CD4-positive, alpha-beta T cell (primary cell): ENCODE measurements at regions not wholly inside any gene's neighbourhood (a gene's known extent, or its start where the extent isn't known, plus 50 kb on each side); places are given as distances from the start of the nearest gene placed in this dataset.

Experiments used
- ATAC-seq: fragments of 200-7000 bp; cut with Tn5 transposase; one replicate; pipeline ENCODE4 v1.10.0; 2022; ENCODE audit warnings: mild to moderate bottlenecking; ENCODE audit not compliant: poor library complexity
- CTCF ChIA-PET: fragments of 350-600 bp; sonication (Branson Sonifier 250); formaldehyde crosslinking; loops from one replicate; lab custom pipeline; 2021; ENCODE audit warnings: antibody characterized with exemption, inconsistent platforms; lab: Charles Lee
- POLR2A ChIA-PET: fragments of 350-600 bp; sonication (Branson Sonifier 250); formaldehyde crosslinking; loops from one replicate; lab custom pipeline; 2021; ENCODE audit warnings: antibody characterized with exemption, inconsistent platforms; lab: Charles Lee
- DNase-seq, 14 experiments: peaks; one replicate each; pipeline ENCODE4 v3.0.0-alpha.2; 2013 to 2020; ENCODE audit warnings: mixed read lengths in 2 of 14
- H3K27ac ChIP-seq, 2 donors: one replicate each; pipeline versions ENCODE4 v1.5.1 to v1.7.0; 2013; ENCODE audit warnings: low read length in 2 of 2, low read depth in 1 of 2, mild to moderate bottlenecking in 1 of 2
- H3K27me3 ChIP-seq, 2 experiments: 1 replicate in 1 of 2; 2 replicates in 1 of 2; pipeline versions ENCODE4 v1.6.1 to v1.7.0; 2013; ENCODE audit warnings: low read length in 2 of 2, control low read depth in 1 of 2, mild to moderate bottlenecking in 1 of 2, moderate library complexity in 1 of 2; ENCODE audit not compliant: insufficient read depth in 2 of 2, control insufficient read depth in 1 of 2
- H3K36me3 ChIP-seq: one replicate; pipeline ENCODE4 v1.6.1; 2013; ENCODE audit warnings: low read length, control low read depth; ENCODE audit not compliant: insufficient read depth
- H3K4me1 ChIP-seq: one replicate; pipeline ENCODE4 v1.6.1; 2013; ENCODE audit warnings: low read length, control low read depth; ENCODE audit not compliant: insufficient read depth
- H3K4me3 ChIP-seq: one replicate; pipeline ENCODE4 v1.5.1; 2013; ENCODE audit warnings: mild to moderate bottlenecking, low read length, moderate library complexity
- H3K9me3 ChIP-seq, 2 experiments: 1 replicate in 1 of 2; 2 replicates in 1 of 2; pipeline versions ENCODE4 v1.6.1 to v1.7.0; 2013; ENCODE audit warnings: low read length in 2 of 2, mild to moderate bottlenecking in 2 of 2, control low read depth in 1 of 2, moderate library complexity in 1 of 2; ENCODE audit not compliant: control insufficient read depth in 1 of 2, insufficient read depth in 1 of 2
- H3K27ac Mint-ChIP-seq: one replicate; pipeline ENCODE4 v1.8.0; 2020; ENCODE audit warnings: mixed read lengths
- H3K27me3 Mint-ChIP-seq: one replicate; pipeline ENCODE4 v1.8.0; 2021; ENCODE audit warnings: mixed read lengths
- H3K36me3 Mint-ChIP-seq: one replicate; pipeline ENCODE4 v1.8.0; 2021; ENCODE audit warnings: low read depth, mixed read lengths
- H3K4me1 Mint-ChIP-seq: one replicate; pipeline ENCODE4 v1.8.0; 2021; ENCODE audit warnings: low read depth, mixed read lengths
- H3K4me3 Mint-ChIP-seq: one replicate; pipeline ENCODE4 v1.8.0; 2020; ENCODE audit warnings: mild to moderate bottlenecking, mixed read lengths
- H3K9me3 Mint-ChIP-seq: one replicate; pipeline ENCODE4 v1.8.0; 2020; ENCODE audit warnings: mixed read lengths
- intact Hi-C, 2 experiments: fragments of 100-400 bp; cut with DNase I in 1 of 2; cut with micrococcal nuclease in 1 of 2; formaldehyde crosslinking; loops; one replicate each; pipeline versions ENCODE4 v1.15.1 to v1.9.0; 2023 to 2025; cut with DNase I, micrococcal nuclease
- TF ChIP-seq, protein P1 (sequence below): fragments of 200-600 bp; IDR thresholded peaks from one replicate; pipeline ENCODE4 v1.8.0; 2022; ENCODE audit warnings: antibody characterized with exemption, mild to moderate bottlenecking

GRCh38 chr16:47881574-47881973, 274.2 kb downstream of the ABCC12 start:
- DNase-seq (no peak), ATAC-seq (no peak)
- Histone ChIP-seq H3K4me3 (no peak overlapping the region), H3K27me3 (no peaks in the 10 kb centered on the region), H3K9me3 (no peaks in the 10 kb centered on the region), H3K36me3 (no peaks in the 10 kb centered on the region), H3K27ac (no peak overlapping the region), H3K4me1 (no peaks in the 10 kb centered on the region)
- TF ChIP-seq, protein P1, sequence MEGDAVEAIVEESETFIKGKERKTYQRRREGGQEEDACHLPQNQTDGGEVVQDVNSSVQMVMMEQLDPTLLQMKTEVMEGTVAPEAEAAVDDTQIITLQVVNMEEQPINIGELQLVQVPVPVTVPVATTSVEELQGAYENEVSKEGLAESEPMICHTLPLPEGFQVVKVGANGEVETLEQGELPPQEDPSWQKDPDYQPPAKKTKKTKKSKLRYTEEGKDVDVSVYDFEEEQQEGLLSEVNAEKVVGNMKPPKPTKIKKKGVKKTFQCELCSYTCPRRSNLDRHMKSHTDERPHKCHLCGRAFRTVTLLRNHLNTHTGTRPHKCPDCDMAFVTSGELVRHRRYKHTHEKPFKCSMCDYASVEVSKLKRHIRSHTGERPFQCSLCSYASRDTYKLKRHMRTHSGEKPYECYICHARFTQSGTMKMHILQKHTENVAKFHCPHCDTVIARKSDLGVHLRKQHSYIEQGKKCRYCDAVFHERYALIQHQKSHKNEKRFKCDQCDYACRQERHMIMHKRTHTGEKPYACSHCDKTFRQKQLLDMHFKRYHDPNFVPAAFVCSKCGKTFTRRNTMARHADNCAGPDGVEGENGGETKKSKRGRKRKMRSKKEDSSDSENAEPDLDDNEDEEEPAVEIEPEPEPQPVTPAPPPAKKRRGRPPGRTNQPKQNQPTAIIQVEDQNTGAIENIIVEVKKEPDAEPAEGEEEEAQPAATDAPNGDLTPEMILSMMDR: no peak
- Mint-ChIP-seq H3K4me1 (no peaks in the 10 kb centered on the region), H3K27me3 (no peaks in the 10 kb centered on the region), H3K9me3 (no peaks in the 10 kb centered on the region), H3K4me3 (no peak overlapping the region), H3K36me3 (no peaks in the 10 kb centered on the region), H3K27ac (no peak overlapping the region)
- ChIA-PET POLR2A (no interaction called here), CTCF (no interaction called here)
- intact Hi-C loops: no loop called here

GRCh38 chr16:47880653-47881052, 275.1 kb downstream of the ABCC12 start:
- H3K4me3 ChIP-seq: no peak overlapping the region
- no peaks in the 10 kb centered on the region for H3K27me3 ChIP-seq
- ATAC-seq (no peak), DNase-seq (no peak)
- Mint-ChIP-seq H3K36me3 (no peaks in the 10 kb centered on the region), H3K4me3 (no peak overlapping the region), H3K4me1 (no peaks in the 10 kb centered on the region), H3K9me3 (no peaks in the 10 kb centered on the region), H3K27ac (no peak overlapping the region), H3K27me3 (no peaks in the 10 kb centered on the region)
- H3K4me1 ChIP-seq: no peaks in the 10 kb centered on the region
- intact Hi-C loops: no loop called here
- no peaks in the 10 kb centered on the region for H3K36me3 ChIP-seq
- POLR2A ChIA-PET: no interaction called here
- H3K27ac ChIP-seq: no peak overlapping the region
- TF ChIP-seq, protein P1: no peak
- CTCF ChIA-PET: no interaction called here
- no peaks in the 10 kb centered on the region for H3K9me3 ChIP-seq

DNA sequence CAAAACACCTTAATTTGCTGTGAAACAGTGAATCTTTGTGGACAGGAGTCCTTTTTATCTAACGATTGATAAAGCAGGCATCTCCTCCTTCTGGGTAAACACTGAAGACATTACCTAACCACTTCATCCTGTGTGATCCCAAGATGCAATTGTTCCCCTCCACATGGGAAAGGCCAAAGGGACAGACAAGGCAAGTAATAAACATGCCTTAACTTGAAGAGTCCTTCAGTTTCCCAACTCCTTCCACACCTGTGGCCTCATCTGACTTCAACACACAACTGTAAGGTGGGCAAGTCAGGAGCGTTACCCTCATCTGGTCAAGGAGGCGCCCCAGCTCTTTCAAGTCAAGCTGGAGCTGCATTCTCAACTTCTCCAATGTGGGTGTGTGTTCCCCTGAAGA, 278.6 kb downstream of the ABCC12 start:
- Histone ChIP-seq H3K27ac (no peak overlapping the region), H3K4me1 (no peaks in the 10 kb centered on the region), H3K36me3 (no peaks in the 10 kb centered on the region), H3K27me3 (no peaks in the 10 kb centered on the region), H3K4me3 (no peak overlapping the region), H3K9me3 (no peaks in the 10 kb centered on the region)
- H3K9me3 Mint-ChIP-seq: no peaks in the 10 kb centered on the region
- intact Hi-C loops: no loop called here
- H3K36me3 Mint-ChIP-seq: no peaks in the 10 kb centered on the region
- H3K27ac Mint-ChIP-seq: no peak overlapping the region
- CTCF ChIA-PET: no interaction called here
- POLR2A ChIA-PET: no interaction called here
- no peak for ATAC-seq
- no peaks in the 10 kb centered on the region for H3K4me1 Mint-ChIP-seq
- TF ChIP-seq, protein P1: no peak
- no peak for DNase-seq
- H3K27me3 Mint-ChIP-seq: no peaks in the 10 kb centered on the region
- no peak overlapping the region for H3K4me3 Mint-ChIP-seq
